ENCODE measurements at regions not wholly inside any gene's neighbourhood (a gene's known extent, or its start where the extent isn't known, plus 50 kb on each side); places are given as distances from the start of the nearest gene placed in this dataset.

GRCh38 chr4:111187108-111187507 lies 564.2 kb upstream of the PITX2 start:
- DNase-seq, result no peak

- DNase-seq, result no peak
These were observed 575.6 kb upstream of the PITX2 start for GRCh38 chr4:111198446-111198845.

- DNase-seq, result no peak
These were observed 581.9 kb upstream of the PITX2 start for GRCh38 chr4:111204797-111205196.

- DNase-seq, result no peak
These were observed 586.1 kb upstream of the PITX2 start for GRCh38 chr4:111208970-111209369.

- DNase-seq, result no peak
These were observed 586.8 kb upstream of the PITX2 start for GRCh38 chr4:111209706-111210105.

GRCh38 chr4:111210595-111210994 lies 587.7 kb upstream of the PITX2 start:
- DNase-seq, result no peak

GRCh38 chr4:111213531-111213930 lies 590.7 kb upstream of the PITX2 start:
- DNase-seq, result no peak

GRCh38 chr4:111214371-111214770 lies 591.5 kb upstream of the PITX2 start:
- no peak for DNase-seq

GRCh38 chr4:111215755-111216154 lies 592.9 kb upstream of the PITX2 start:
- DNase-seq, result no peak

GRCh38 chr4:111216791-111217190 lies 593.9 kb upstream of the PITX2 start:
- no peak for DNase-seq

GRCh38 chr4:111221371-111221770 lies 598.5 kb upstream of the PITX2 start:
- DNase-seq, result no peak

GRCh38 chr4:111228396-111228795 lies 605.5 kb upstream of the PITX2 start:
- no peak for DNase-seq

- no peak for DNase-seq
These were observed 606.0 kb upstream of the PITX2 start for GRCh38 chr4:111228874-111229273.

- DNase-seq, result no peak
These were observed 607.4 kb upstream of the PITX2 start for GRCh38 chr4:111230265-111230664.

- no peak for DNase-seq
These were observed 608.4 kb upstream of the PITX2 start for GRCh38 chr4:111231281-111231680.

- DNase-seq, result no peak
These were observed 612.1 kb upstream of the PITX2 start for GRCh38 chr4:111234939-111235338.

GRCh38 chr4:111263836-111264235 lies 641.0 kb upstream of the PITX2 start:
- DNase-seq, result no peak

- DNase-seq, result no peak
These were observed 644.1 kb upstream of the PITX2 start for GRCh38 chr4:111266937-111267336.

GRCh38 chr4:111267786-111268185 lies 644.9 kb upstream of the PITX2 start:
- no peak for DNase-seq

GRCh38 chr4:111268769-111269414 lies 646.0 kb upstream of the PITX2 start:
- DNase-seq, result no peak

GRCh38 chr4:111269439-111269838 lies 646.6 kb upstream of the PITX2 start:
- DNase-seq, result no peak

- no peak for DNase-seq
These were observed 651.2 kb upstream of the PITX2 start for GRCh38 chr4:111274060-111274459.

GRCh38 chr4:111274486-111274885 lies 651.6 kb upstream of the PITX2 start:
- DNase-seq, result no peak

- DNase-seq, result no peak
These were observed 658.3 kb upstream of the PITX2 start for GRCh38 chr4:111281219-111281618.

GRCh38 chr4:111282035-111282434 lies 659.2 kb upstream of the PITX2 start:
- no peak for DNase-seq

Data from activated T-cell treated with anti-CD3 and anti-CD28 coated beads, Interleukin-2, amount 50 U/mL, for 48 hours (primary cell).